RWPE2 (cell line): ENCODE measurements at regions not wholly inside any gene's neighbourhood (a gene's known extent, or its start where the extent isn't known, plus 50 kb on each side); places are given as distances from the start of the nearest gene placed in this dataset.
"Not testable (repeated sequence)": the region's sequence is repeated elsewhere in the genome, so short reads cannot be mapped to it uniquely, and the experiment has no call there.

Experiments used
- ATAC-seq: fragments of 200-7000 bp; cut with Tn5 transposase; 3 replicates; pipeline ENCODE4 v1.9.1; 2021; ENCODE audit warnings: low read depth
- DNase-seq: peaks from one replicate; pipeline ENCODE4 v3.0.0-alpha.2; 2020; ENCODE audit warnings: low spot score
- H3K27ac ChIP-seq: fragments of 450-650 bp; 2 replicates; pipeline ENCODE4 v1.5.1; 2017; ENCODE audit warnings: mild to moderate bottlenecking; ENCODE audit not compliant: poor library complexity, severe bottlenecking
- H3K27me3 ChIP-seq: fragments of 250-450 bp; sonication (Bioruptor Pico); 2 replicates; pipeline ENCODE4 v1.5.1; 2021; ENCODE audit warnings: mild to moderate bottlenecking, moderate library complexity; ENCODE audit not compliant: insufficient read depth, poor library complexity, severe bottlenecking
- H3K36me3 ChIP-seq: fragments of 250-450 bp; sonication (Bioruptor Pico); 2 replicates; pipeline ENCODE4 v1.5.1; 2020; ENCODE audit warnings: low read depth, mild to moderate bottlenecking, moderate library complexity
- H3K4me1 ChIP-seq: fragments of 250-450 bp; sonication (Bioruptor Pico); 2 replicates; pipeline ENCODE4 v1.5.1; 2021; ENCODE audit warnings: mild to moderate bottlenecking, moderate library complexity; ENCODE audit not compliant: insufficient read depth, poor library complexity, severe bottlenecking
- H3K4me3 ChIP-seq: fragments of 250-450 bp; sonication (Bioruptor Pico); 2 replicates; pipeline ENCODE4 v1.5.1; 2021; ENCODE audit warnings: mild to moderate bottlenecking, moderate library complexity; ENCODE audit not compliant: severe bottlenecking
- H3K9me3 ChIP-seq: fragments of 250-450 bp; sonication (Bioruptor Pico); 2 replicates; pipeline ENCODE4 v1.5.1; 2021; ENCODE audit warnings: mild to moderate bottlenecking, moderate library complexity; ENCODE audit not compliant: severe bottlenecking
- TF ChIP-seq, protein P1 (sequence below): fragments of 450-650 bp; IDR thresholded peaks from one replicate; pipeline ENCODE4 v1.5.1; 2017; ENCODE audit warnings: mild to moderate bottlenecking, moderate library complexity; ENCODE audit not compliant: poor library complexity, severe bottlenecking

DNA sequence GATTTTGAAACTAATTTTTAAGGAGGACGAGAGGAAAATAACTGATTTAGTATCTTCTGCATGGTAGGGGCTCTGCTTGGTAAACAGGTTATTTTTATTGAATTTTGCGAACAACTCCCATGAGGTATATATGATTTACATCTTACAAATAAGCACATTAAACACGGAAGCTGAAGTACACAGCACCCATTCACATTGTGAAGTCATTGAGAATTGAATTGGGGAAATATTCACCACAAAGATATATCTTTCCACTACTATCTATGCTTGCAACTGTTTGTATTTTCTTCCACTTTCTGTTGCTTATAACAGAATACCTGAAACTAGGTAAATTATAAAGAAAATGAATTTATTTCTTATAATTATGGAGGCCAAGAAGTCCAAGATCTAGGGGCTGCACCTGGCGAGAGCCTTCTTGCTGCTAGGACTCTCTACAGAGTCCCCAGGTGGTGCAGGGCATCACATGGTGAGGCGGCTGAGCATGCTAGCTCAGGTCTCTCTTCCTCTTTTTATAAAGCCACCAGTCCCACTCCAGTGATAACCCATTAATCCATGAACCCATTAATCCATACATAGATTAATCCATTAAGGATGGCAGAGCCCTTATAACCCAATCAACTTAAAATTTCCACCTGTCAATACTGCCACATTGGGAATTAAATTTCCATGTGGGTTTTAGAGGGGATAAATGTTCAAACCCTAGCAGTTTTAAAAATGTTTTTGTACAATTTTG is 79.0 kb upstream of the ZNF608 start:
- no peak overlapping the region for H3K27ac ChIP-seq
- TF ChIP-seq, protein P1, sequence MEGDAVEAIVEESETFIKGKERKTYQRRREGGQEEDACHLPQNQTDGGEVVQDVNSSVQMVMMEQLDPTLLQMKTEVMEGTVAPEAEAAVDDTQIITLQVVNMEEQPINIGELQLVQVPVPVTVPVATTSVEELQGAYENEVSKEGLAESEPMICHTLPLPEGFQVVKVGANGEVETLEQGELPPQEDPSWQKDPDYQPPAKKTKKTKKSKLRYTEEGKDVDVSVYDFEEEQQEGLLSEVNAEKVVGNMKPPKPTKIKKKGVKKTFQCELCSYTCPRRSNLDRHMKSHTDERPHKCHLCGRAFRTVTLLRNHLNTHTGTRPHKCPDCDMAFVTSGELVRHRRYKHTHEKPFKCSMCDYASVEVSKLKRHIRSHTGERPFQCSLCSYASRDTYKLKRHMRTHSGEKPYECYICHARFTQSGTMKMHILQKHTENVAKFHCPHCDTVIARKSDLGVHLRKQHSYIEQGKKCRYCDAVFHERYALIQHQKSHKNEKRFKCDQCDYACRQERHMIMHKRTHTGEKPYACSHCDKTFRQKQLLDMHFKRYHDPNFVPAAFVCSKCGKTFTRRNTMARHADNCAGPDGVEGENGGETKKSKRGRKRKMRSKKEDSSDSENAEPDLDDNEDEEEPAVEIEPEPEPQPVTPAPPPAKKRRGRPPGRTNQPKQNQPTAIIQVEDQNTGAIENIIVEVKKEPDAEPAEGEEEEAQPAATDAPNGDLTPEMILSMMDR = no peak
- H3K4me1 ChIP-seq = peaks cover 14% of the 10 kb centered on the region
- DNase-seq = no peak
- no peaks in the 10 kb centered on the region for H3K36me3 ChIP-seq
- no peak overlapping the region for H3K4me3 ChIP-seq
- no peak for ATAC-seq
- H3K9me3 ChIP-seq = peaks cover 3% of the 10 kb centered on the region
- no peaks in the 10 kb centered on the region for H3K27me3 ChIP-seq

DNA sequence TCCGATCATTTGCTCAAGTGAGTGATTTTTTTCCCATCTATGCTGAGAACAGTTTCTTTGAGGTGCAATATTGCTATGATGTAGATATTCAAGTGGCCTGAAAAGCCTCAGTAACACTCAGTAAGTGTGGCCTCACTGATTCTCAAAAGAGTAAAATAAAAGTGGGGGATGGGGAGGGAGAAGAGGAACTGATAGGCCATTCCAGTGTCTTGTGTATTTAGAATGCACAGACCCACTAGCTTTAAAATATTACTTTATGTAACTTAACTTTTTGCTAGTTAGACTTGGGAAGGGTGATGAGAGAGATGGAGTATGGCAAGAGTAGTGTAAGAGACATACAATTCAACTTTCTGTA is 79.5 kb upstream of the ZNF608 start:
- no peaks in the 10 kb centered on the region for H3K36me3 ChIP-seq
- H3K27ac ChIP-seq = no peak overlapping the region
- H3K27me3 ChIP-seq = no peaks in the 10 kb centered on the region
- peaks cover 14% of the 10 kb centered on the region for H3K4me1 ChIP-seq
- H3K9me3 ChIP-seq = peaks cover 3% of the 10 kb centered on the region
- no peak overlapping the region for H3K4me3 ChIP-seq
- no peak for DNase-seq
- no peak for ATAC-seq
- TF ChIP-seq, protein P1 = no peak

DNA sequence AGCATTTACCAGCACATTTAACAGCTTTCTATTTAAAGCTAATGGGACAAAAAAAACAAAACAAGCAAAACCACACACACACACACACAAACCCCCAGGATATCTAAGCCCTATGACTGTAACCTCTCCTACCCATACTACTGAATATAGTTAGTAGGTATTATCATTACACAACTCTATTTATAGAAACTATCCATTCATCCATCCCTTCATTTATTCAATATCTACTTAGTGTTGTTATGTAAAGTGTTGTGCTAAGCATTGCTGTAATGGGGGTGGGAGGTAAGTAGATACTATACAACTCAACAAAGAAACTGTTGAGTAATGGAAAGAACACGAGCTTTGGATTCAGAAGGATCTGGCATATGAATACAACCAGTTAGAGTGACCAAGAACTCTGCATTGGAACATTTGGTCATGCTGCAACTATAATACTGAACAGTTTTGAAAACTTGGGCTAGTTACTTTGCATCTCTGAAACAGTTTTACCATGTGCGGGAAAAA is 82.3 kb upstream of the ZNF608 start:
- Histone ChIP-seq H3K36me3 (no peaks in the 10 kb centered on the region), H3K27me3 (no peaks in the 10 kb centered on the region), H3K27ac (no peak overlapping the region), H3K9me3 (peaks cover 3% of the 10 kb centered on the region), H3K4me3 (no peak overlapping the region), H3K4me1 (peaks cover 14% of the 10 kb centered on the region)
- ATAC-seq (no peak), DNase-seq (no peak)
- TF ChIP-seq, protein P1 = no peak

DNA sequence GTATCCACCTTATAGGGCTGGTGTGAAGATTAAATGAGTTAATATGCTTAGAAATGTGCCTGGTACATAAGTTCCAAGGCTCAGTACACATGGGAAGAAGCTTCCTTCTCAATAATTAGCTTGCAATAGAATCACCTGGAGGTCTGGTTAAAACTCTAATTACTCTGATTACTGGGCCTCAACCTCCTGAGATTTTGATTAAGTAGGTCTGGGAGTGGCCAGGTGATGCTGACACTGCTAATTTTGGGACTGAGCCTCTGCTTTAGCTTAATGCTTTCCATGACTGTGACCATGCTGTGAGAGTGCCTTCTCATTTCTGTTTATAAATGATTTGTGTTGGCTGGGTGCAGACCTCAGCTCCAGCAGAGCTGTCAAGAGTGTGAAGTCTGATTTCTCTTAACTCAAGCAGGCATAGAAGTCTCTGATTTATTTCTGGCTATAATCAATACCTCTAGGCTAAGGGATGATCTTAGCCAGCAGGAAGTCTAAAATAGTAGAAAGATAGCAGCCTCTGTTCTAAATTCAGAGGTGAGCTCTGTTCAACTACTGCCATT is 85.3 kb upstream of the ZNF608 start:
- Histone ChIP-seq H3K27ac (no peak overlapping the region), H3K9me3 (peaks cover 3% of the 10 kb centered on the region), H3K4me3 (no peak overlapping the region), H3K27me3 (no peaks in the 10 kb centered on the region), H3K4me1 (no peaks in the 10 kb centered on the region), H3K36me3 (no peaks in the 10 kb centered on the region)
- no peak for ATAC-seq
- TF ChIP-seq, protein P1 = no peak
- DNase-seq = no peak

- Histone ChIP-seq H3K4me3 (no peak overlapping the region), H3K27me3 (no peaks in the 10 kb centered on the region), H3K4me1 (no peaks in the 10 kb centered on the region), H3K36me3 (no peaks in the 10 kb centered on the region), H3K27ac (no peak overlapping the region), H3K9me3 (peaks cover 3% of the 10 kb centered on the region)
- ATAC-seq (no peak), DNase-seq (no peak)
- TF ChIP-seq, protein P1 = no peak
Measured at GRCh38 chr5:124832510-124832909, 86.1 kb upstream of the ZNF608 start.

- H3K4me3 ChIP-seq, ATAC-seq, DNase-seq, H3K9me3 ChIP-seq, H3K27me3 ChIP-seq, H3K27ac ChIP-seq, H3K36me3 ChIP-seq, H3K4me1 ChIP-seq: not testable (repeated sequence)
Measured at GRCh38 chr5:124836314-124836713, 89.9 kb upstream of the ZNF608 start.
